ENCODE measurements at regions not wholly inside any gene's neighbourhood (a gene's known extent, or its start where the extent isn't known, plus 50 kb on each side); places are given as distances from the start of the nearest gene placed in this dataset.

GRCh38 chr11:131309776-131310175 is 60.6 kb upstream of the NTM start:
- DNase-seq: no peak

- DNase-seq: no peak
Measured at GRCh38 chr11:131311776-131312514, 58.5 kb upstream of the NTM start.
